ENCODE measurements at regions not wholly inside any gene's neighbourhood (a gene's known extent, or its start where the extent isn't known, plus 50 kb on each side); places are given as distances from the start of the nearest gene placed in this dataset.

DNA sequence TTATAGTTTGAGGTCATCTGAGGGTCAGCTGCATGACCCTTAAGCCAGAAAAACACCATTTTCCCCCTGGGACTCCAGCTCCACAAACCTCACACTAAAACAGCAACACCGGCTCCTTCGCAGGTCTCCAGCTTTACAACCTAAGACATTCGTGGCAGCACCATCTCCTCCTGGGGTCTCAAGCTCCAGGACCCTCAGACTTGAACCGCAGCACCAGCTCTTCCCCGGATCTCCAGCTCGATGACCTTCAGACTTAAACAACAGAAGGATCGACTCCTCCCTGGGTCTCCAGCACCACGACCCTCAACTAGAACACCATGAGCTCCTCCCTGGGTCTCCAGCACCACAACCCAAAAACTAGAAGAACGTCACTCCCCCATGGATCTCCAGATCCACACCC is 233.7 kb upstream of the CNTN6 start:
- H3K4me1 ChIP-seq (ENCODE audit: control insufficient read depth, insufficient read depth, low read length) = no peaks in the 10 kb centered on the region
- H3K36me3 ChIP-seq (ENCODE audit: control insufficient read depth, insufficient read depth, low read length) = no peaks in the 10 kb centered on the region
- H3K36me3 Mint-ChIP-seq (ENCODE audit: low read depth) = no peaks in the 10 kb centered on the region
- H3K9me3 Mint-ChIP-seq = no peaks in the 10 kb centered on the region
- no peak overlapping the region for H3K9ac ChIP-seq (ENCODE audit: extremely low read depth, low read length, poor library complexity, severe bottlenecking)
- no peak overlapping the region for H3K4me3 ChIP-seq (ENCODE audit: low read length)
- no peak overlapping the region for H3K27ac ChIP-seq (ENCODE audit: low read depth, low read length)
- H3K9me3 ChIP-seq (ENCODE audit: control insufficient read depth, low read length) = peaks cover 52% of the 10 kb centered on the region
- 74 to 85% methylated on average over 7 to 9 of the region's 9 CpGs for WGBS, 2 experiments (ENCODE audit: insufficient coverage in 1 of 2, insufficient read length in 1 of 2)
- DNase-seq = no peak
- peaks cover 6% of the 10 kb centered on the region for H3K4me1 Mint-ChIP-seq
- no peak overlapping the region for H3K27ac Mint-ChIP-seq
- no peak overlapping the region for H3K4me3 Mint-ChIP-seq
- H3K27me3 ChIP-seq (ENCODE audit: control insufficient read depth, insufficient read depth, low read length, poor library complexity, severe bottlenecking) = no peaks in the 10 kb centered on the region
- H3K27me3 Mint-ChIP-seq (ENCODE audit: insufficient read depth) = peaks cover 4% of the 10 kb centered on the region
- TF ChIP-seq, protein P1, sequence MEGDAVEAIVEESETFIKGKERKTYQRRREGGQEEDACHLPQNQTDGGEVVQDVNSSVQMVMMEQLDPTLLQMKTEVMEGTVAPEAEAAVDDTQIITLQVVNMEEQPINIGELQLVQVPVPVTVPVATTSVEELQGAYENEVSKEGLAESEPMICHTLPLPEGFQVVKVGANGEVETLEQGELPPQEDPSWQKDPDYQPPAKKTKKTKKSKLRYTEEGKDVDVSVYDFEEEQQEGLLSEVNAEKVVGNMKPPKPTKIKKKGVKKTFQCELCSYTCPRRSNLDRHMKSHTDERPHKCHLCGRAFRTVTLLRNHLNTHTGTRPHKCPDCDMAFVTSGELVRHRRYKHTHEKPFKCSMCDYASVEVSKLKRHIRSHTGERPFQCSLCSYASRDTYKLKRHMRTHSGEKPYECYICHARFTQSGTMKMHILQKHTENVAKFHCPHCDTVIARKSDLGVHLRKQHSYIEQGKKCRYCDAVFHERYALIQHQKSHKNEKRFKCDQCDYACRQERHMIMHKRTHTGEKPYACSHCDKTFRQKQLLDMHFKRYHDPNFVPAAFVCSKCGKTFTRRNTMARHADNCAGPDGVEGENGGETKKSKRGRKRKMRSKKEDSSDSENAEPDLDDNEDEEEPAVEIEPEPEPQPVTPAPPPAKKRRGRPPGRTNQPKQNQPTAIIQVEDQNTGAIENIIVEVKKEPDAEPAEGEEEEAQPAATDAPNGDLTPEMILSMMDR (conservative IDR thresholded peaks at IDR 0.05) = no peak

DNA sequence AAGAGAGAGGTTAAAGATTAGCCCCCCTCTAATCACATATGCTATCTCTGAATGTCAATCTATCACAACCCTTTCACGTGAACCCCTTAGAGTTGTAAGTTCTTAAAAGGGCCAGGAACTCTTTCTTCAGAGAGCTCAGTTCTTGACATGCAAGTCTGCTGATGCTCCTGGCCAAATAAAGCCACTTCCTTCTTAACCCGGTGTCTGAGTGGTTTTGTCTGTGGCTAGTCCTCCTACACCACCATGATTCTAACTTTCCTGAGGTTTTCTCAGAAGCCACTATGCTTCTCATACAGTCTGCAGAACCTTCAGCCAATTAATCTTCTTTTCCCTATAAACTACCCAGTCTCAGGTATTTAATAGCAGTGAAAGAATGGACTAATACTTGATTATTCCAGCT is 231.1 kb upstream of the CNTN6 start:
- Mint-ChIP-seq H3K27me3 (ENCODE audit: insufficient read depth) (peaks cover 7% of the 10 kb centered on the region), H3K27ac (no peak overlapping the region), H3K9me3 (no peaks in the 10 kb centered on the region), H3K4me1 (peaks cover 16% of the 10 kb centered on the region), H3K36me3 (ENCODE audit: low read depth) (no peaks in the 10 kb centered on the region), H3K4me3 (no peak overlapping the region)
- Histone ChIP-seq H3K27me3 (ENCODE audit: control insufficient read depth, insufficient read depth, low read length, poor library complexity, severe bottlenecking) (no peaks in the 10 kb centered on the region), H3K4me1 (ENCODE audit: control insufficient read depth, insufficient read depth, low read length) (no peaks in the 10 kb centered on the region), H3K27ac (ENCODE audit: low read depth, low read length) (no peak overlapping the region), H3K4me3 (ENCODE audit: low read length) (no peak overlapping the region), H3K36me3 (ENCODE audit: control insufficient read depth, insufficient read depth, low read length) (no peaks in the 10 kb centered on the region), H3K9me3 (ENCODE audit: control insufficient read depth, low read length) (peaks cover 62% of the 10 kb centered on the region), H3K9ac (ENCODE audit: extremely low read depth, low read length, poor library complexity, severe bottlenecking) (no peak overlapping the region)
- WGBS, 2 experiments (ENCODE audit: insufficient coverage in 1 of 2, insufficient read length in 1 of 2) = 65 to 70% methylated on average over 2 of the region's 2 CpGs
- no peak for DNase-seq
- TF ChIP-seq, protein P1 (conservative IDR thresholded peaks at IDR 0.05) = no peak

DNA sequence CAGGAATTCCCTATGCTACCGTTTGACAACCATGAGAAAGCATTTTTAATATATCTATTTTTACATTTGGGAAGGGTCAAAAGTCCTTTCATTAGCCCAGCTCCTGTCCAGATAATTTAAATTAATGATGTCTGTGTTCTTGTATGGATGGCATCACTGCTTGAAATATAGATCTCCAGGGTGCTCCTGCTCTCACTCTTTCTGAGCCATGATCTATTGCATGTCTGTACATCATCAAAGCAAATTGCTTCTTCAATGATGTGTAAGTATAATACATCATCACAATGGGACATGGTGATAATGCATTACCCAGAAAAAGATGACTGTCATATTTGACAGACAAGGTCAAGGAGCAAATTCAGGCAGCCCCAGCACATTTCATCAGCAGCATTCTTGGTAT is 223.6 kb upstream of the CNTN6 start:
- Histone ChIP-seq H3K4me1 (ENCODE audit: control insufficient read depth, insufficient read depth, low read length) (no peaks in the 10 kb centered on the region), H3K36me3 (ENCODE audit: control insufficient read depth, insufficient read depth, low read length) (no peaks in the 10 kb centered on the region), H3K9ac (ENCODE audit: extremely low read depth, low read length, poor library complexity, severe bottlenecking) (no peak overlapping the region), H3K27ac (ENCODE audit: low read depth, low read length) (no peak overlapping the region), H3K27me3 (ENCODE audit: control insufficient read depth, insufficient read depth, low read length, poor library complexity, severe bottlenecking) (no peaks in the 10 kb centered on the region), H3K9me3 (ENCODE audit: control insufficient read depth, low read length) (peaks cover 57% of the 10 kb centered on the region), H3K4me3 (ENCODE audit: low read length) (no peak overlapping the region)
- 60% methylated on average over 1 of the region's 1 CpG; no CpG with 5 or more reads in 1 of the 2 experiments for WGBS, 2 experiments (ENCODE audit: insufficient coverage in 1 of 2, insufficient read length in 1 of 2)
- Mint-ChIP-seq H3K9me3 (no peaks in the 10 kb centered on the region), H3K4me1 (peaks cover 10% of the 10 kb centered on the region), H3K36me3 (ENCODE audit: low read depth) (no peaks in the 10 kb centered on the region), H3K27ac (no peak overlapping the region), H3K27me3 (ENCODE audit: insufficient read depth) (peaks cover 10% of the 10 kb centered on the region), H3K4me3 (no peak overlapping the region)
- no peak for DNase-seq
- TF ChIP-seq, protein P1 (conservative IDR thresholded peaks at IDR 0.05) = no peak
